H1 (cell line): ENCODE measurements at regions not wholly inside any gene's neighbourhood (a gene's known extent, or its start where the extent isn't known, plus 50 kb on each side); places are given as distances from the start of the nearest gene placed in this dataset.

Source experiments
- CBX5 ChIP-seq: fragments of 300-800, 300-1000 bp; sonication (generic); IDR thresholded peaks from 2 replicates; pipeline ENCODE4 v1.7.1; 2016; ENCODE audit warnings: antibody characterized with exemption, low read length, low read depth
- CEBPB ChIP-seq: IDR thresholded peaks from 2 replicates; pipeline ENCODE4 v1.6.1; 2012; ENCODE audit warnings: low read depth, low read length
- CHD1 ChIP-seq: IDR thresholded peaks from 2 replicates; pipeline ENCODE4 v1.6.1; 2012; ENCODE audit warnings: low read depth, low read length, improper control_type of control experiment
- CTCF ChIP-seq, 3 experiments: IDR thresholded peaks; 1 replicate in 2 of 3; 2 replicates in 1 of 3; pipeline versions ENCODE4 v1.5.1 to v1.6.1; 2011; ENCODE audit warnings: low read length in 3 of 3, mild to moderate bottlenecking in 3 of 3, inconsistent platforms in 2 of 3, low read depth in 1 of 3, moderate library complexity in 1 of 3; ENCODE audit not compliant: insufficient read depth in 1 of 3; ENCODE audit errors: control extremely low read depth in 1 of 3
- KDM5A ChIP-seq: fragments of 200-600 bp; IDR thresholded peaks from 2 replicates; pipeline ENCODE4 v1.7.1; 2012; ENCODE audit warnings: mild to moderate bottlenecking, low read length, inconsistent platforms, mixed read lengths
- POLR2A ChIP-seq, 2 experiments: IDR thresholded peaks; 1 replicate in 1 of 2; 2 replicates in 1 of 2; pipeline ENCODE4 v1.6.1; 2011; ENCODE audit warnings: low read depth in 2 of 2, low read length in 2 of 2, mild to moderate bottlenecking in 2 of 2; ENCODE audit errors: control extremely low read depth in 1 of 2
- POLR2AphosphoS5 ChIP-seq: IDR thresholded peaks from 2 replicates; pipeline ENCODE4 v1.6.1; 2011; ENCODE audit warnings: low read depth, low read length
- RFX5 ChIP-seq: IDR thresholded peaks from 2 replicates; pipeline ENCODE4 v1.6.1; 2011; ENCODE audit warnings: low read depth, low read length, improper control_type of control experiment, borderline replicate concordance
- SIX5 ChIP-seq: IDR thresholded peaks from 2 replicates; pipeline ENCODE4 v1.6.1; 2011; ENCODE audit warnings: mild to moderate bottlenecking, low read depth, low read length
- TAF1 ChIP-seq: IDR thresholded peaks from 2 replicates; pipeline ENCODE4 v1.6.1; 2011; ENCODE audit warnings: mild to moderate bottlenecking, low read depth, low read length

DNA sequence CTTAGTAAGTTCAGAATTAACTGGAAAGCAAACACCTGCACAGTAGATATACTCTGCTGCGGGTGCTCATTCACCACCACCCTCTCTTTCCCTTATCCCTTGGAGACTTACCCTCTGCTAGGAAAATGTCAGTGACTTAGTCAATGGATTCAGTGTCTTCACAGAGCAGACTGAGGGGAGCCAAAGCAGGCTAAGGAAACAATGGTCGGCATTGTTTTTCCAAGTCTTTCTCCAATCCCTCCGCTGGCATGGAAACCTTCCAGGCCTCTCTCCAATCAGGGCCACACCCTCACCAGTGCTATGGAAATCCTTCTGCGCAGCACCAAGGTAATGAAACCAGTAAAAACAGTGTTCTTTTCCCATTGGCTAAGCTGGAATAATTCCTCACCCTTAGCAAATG lies 531.2 kb downstream of the TFAP2B start:
- TF ChIP-seq POLR2AphosphoS5 (no peak), POLR2A (IDR thresholded peaks at IDR 0.05; ENCODE audit: control extremely low read depth in 1 of 2, low read depth in 2 of 2, low read length in 2 of 2) (no peak), CBX5 (no peak), RFX5 (no peak), CEBPB (no peak), KDM5A (no peak), TAF1 (no peak), CTCF (IDR thresholded peaks at IDR 0.05; ENCODE audit: control extremely low read depth in 1 of 3, insufficient read depth in 1 of 3, low read depth in 1 of 3, low read length in 3 of 3) (no peak), CHD1 (no peak), SIX5 (no peak)
